ENCODE measurements at regions not wholly inside any gene's neighbourhood (a gene's known extent, or its start where the extent isn't known, plus 50 kb on each side); places are given as distances from the start of the nearest gene placed in this dataset.

GRCh38 chr2:21658269-21658668 lies 534.5 kb downstream of the TDRD15 start:
- TF ChIP-seq CTCF (IDR thresholded peaks at IDR 0.05) (no peak), HMGXB4 (CRISPR knock-in tag; IDR thresholded peaks at IDR 0.05; ENCODE audit: borderline replicate concordance) (no peak), POLR2A (IDR thresholded peaks at IDR 0.05; ENCODE audit: low read length) (no peak), SMC3 (IDR thresholded peaks at IDR 0.05) (no peak), EP300 (IDR thresholded peaks at IDR 0.05) (no peak), MYC (IDR thresholded peaks at IDR 0.05; ENCODE audit: borderline replicate concordance, low read length) (no peak), E2F6 (IDR thresholded peaks at IDR 0.05; ENCODE audit: borderline replicate concordance, low read depth) (no peak), USF2 (IDR thresholded peaks at IDR 0.05) (no peak), HOXA7 (CRISPR knock-in tag; IDR thresholded peaks at IDR 0.05) (no peak), KDM1A (IDR thresholded peaks at IDR 0.05; ENCODE audit: low read depth) (no peak), JUN (IDR thresholded peaks at IDR 0.05) (no peak), ELK1 (IDR thresholded peaks at IDR 0.05; ENCODE audit: low read depth, low read length) (no peak), FOSL2 (IDR thresholded peaks at IDR 0.05) (no peak), FOSL2 (CRISPR knock-in tag; IDR thresholded peaks at IDR 0.05) (no peak), RARB (CRISPR knock-in tag; IDR thresholded peaks at IDR 0.05) (no peak)
